ENCODE measurements at regions not wholly inside any gene's neighbourhood (a gene's known extent, or its start where the extent isn't known, plus 50 kb on each side); places are given as distances from the start of the nearest gene placed in this dataset.

- in situ Hi-C loops (cut with HindIII; ENCODE audit: low sequenced_read_pairs) = no loop called here
- DNase-seq (ENCODE audit: low spot score) = no peak
These were observed 329.4 kb upstream of the SLC35B3 start for GRCh38 chr6:8764733-8765132.

GRCh38 chr6:8760951-8761350 is 325.6 kb upstream of the SLC35B3 start:
- in situ Hi-C loops (cut with HindIII; ENCODE audit: low sequenced_read_pairs) = no loop called here
- DNase-seq (ENCODE audit: low spot score) = no peak

- in situ Hi-C loops (cut with HindIII; ENCODE audit: low sequenced_read_pairs) = no loop called here
- no peak for DNase-seq (ENCODE audit: low spot score)
These were observed 323.1 kb upstream of the SLC35B3 start for GRCh38 chr6:8758412-8758811.

- no peak for DNase-seq (ENCODE audit: low spot score)
- in situ Hi-C loops (cut with HindIII; ENCODE audit: low sequenced_read_pairs) = no loop called here
These were observed 315.3 kb upstream of the SLC35B3 start for GRCh38 chr6:8750627-8751026.

GRCh38 chr6:8749465-8749864 is 314.1 kb upstream of the SLC35B3 start:
- no peak for DNase-seq (ENCODE audit: low spot score)
- in situ Hi-C loops (cut with HindIII; ENCODE audit: low sequenced_read_pairs) = no loop called here

- no peak for DNase-seq (ENCODE audit: low spot score)
- in situ Hi-C loops (cut with HindIII; ENCODE audit: low sequenced_read_pairs) = no loop called here
These were observed 307.9 kb upstream of the SLC35B3 start for GRCh38 chr6:8743170-8743745.

- in situ Hi-C loops (cut with HindIII; ENCODE audit: low sequenced_read_pairs) = no loop called here
- DNase-seq (ENCODE audit: low spot score) = no peak
These were observed 304.1 kb upstream of the SLC35B3 start for GRCh38 chr6:8739454-8739853.

- no peak for DNase-seq (ENCODE audit: low spot score)
- in situ Hi-C loops (cut with HindIII; ENCODE audit: low sequenced_read_pairs) = no loop called here
These were observed 303.6 kb upstream of the SLC35B3 start for GRCh38 chr6:8738951-8739350.

- in situ Hi-C loops (cut with HindIII; ENCODE audit: low sequenced_read_pairs) = no loop called here
- DNase-seq (ENCODE audit: low spot score) = peak; percentile 73
These were observed 301.0 kb upstream of the SLC35B3 start for GRCh38 chr6:8736156-8736895.

GRCh38 chr6:8733879-8734278 is 298.5 kb upstream of the SLC35B3 start:
- no peak for DNase-seq (ENCODE audit: low spot score)
- in situ Hi-C loops (cut with HindIII; ENCODE audit: low sequenced_read_pairs) = no loop called here

GRCh38 chr6:8731874-8732273 is 296.5 kb upstream of the SLC35B3 start:
- in situ Hi-C loops (cut with HindIII; ENCODE audit: low sequenced_read_pairs) = no loop called here
- DNase-seq (ENCODE audit: low spot score) = no peak

GRCh38 chr6:8710668-8711431 is 275.5 kb upstream of the SLC35B3 start:
- in situ Hi-C loops (cut with HindIII; ENCODE audit: low sequenced_read_pairs) = no loop called here
- DNase-seq (ENCODE audit: low spot score) = no peak

- peak; percentile 71 for DNase-seq (ENCODE audit: low spot score)
- in situ Hi-C loops (cut with HindIII; ENCODE audit: low sequenced_read_pairs) = no loop called here
These were observed 272.8 kb upstream of the SLC35B3 start for GRCh38 chr6:8707956-8708772.

GRCh38 chr6:8707369-8707768 is 272.0 kb upstream of the SLC35B3 start:
- in situ Hi-C loops (cut with HindIII; ENCODE audit: low sequenced_read_pairs) = no loop called here
- no peak for DNase-seq (ENCODE audit: low spot score)

GRCh38 chr6:8705435-8706020 is 270.2 kb upstream of the SLC35B3 start:
- in situ Hi-C loops (cut with HindIII; ENCODE audit: low sequenced_read_pairs) = no loop called here
- no peak for DNase-seq (ENCODE audit: low spot score)

GRCh38 chr6:8703059-8703458 is 267.7 kb upstream of the SLC35B3 start:
- no peak for DNase-seq (ENCODE audit: low spot score)
- in situ Hi-C loops (cut with HindIII; ENCODE audit: low sequenced_read_pairs) = no loop called here

GRCh38 chr6:8688821-8689220 is 253.5 kb upstream of the SLC35B3 start:
- no peak for DNase-seq (ENCODE audit: low spot score)
- in situ Hi-C loops (cut with HindIII; ENCODE audit: low sequenced_read_pairs) = no loop called here

- no peak for DNase-seq (ENCODE audit: low spot score)
- in situ Hi-C loops (cut with HindIII; ENCODE audit: low sequenced_read_pairs) = no loop called here
These were observed 250.7 kb upstream of the SLC35B3 start for GRCh38 chr6:8686077-8686476.

- in situ Hi-C loops (cut with HindIII; ENCODE audit: low sequenced_read_pairs) = no loop called here
- no peak for DNase-seq (ENCODE audit: low spot score)
These were observed 247.9 kb upstream of the SLC35B3 start for GRCh38 chr6:8683204-8683603.

Measured in G401 (cell line).